K562 (cell line): ENCODE measurements at regions not wholly inside any gene's neighbourhood (a gene's known extent, or its start where the extent isn't known, plus 50 kb on each side); places are given as distances from the start of the nearest gene placed in this dataset.

Experiments
- ATAC-seq: fragments of 200-7000 bp; cut with Tn5 transposase; 3 replicates; pipeline ENCODE4 v1.9.1; 2020; ENCODE audit warnings: moderate library complexity
- BruUV-seq: library from RNA; stranded (reverse); fragments of 400-500 nt; replicated peaks from 2 replicates; lab custom pipeline; 2021; lab: Mats Ljungman, UMichigan
- CTCF ChIA-PET: fragments of 300-600 bp; formaldehyde crosslinking; extraction: SDS; loops from one replicate; lab custom pipeline; 2021; ENCODE audit warnings: low intra/inter-chr PET ratio; lab: Yijun Ruan, JAX
- POLR2A ChIA-PET: fragments of 300-600, 350-650 bp; sonication (Branson Sonifier 250); formaldehyde crosslinking; extraction: SDS; loops from one replicate; lab custom pipeline; 2021; ENCODE audit warnings: antibody characterized with exemption, inconsistent platforms; lab: Yijun Ruan, JAX
- DNase-seq, 4 experiments: peaks; one replicate each; pipeline versions ENCODE4 v3.0.0 to v3.0.0-alpha.2; 2011 to 2018; ENCODE audit warnings: low spot score in 3 of 4, mixed read lengths in 3 of 4; ENCODE audit errors: extremely low read depth in 1 of 4
- FAIRE-seq: peaks from 2 replicates; lab custom pipeline; 2011; peaks lifted over from hg19 to GRCh38; lab: Jason Lieb, UNC
- H2AFZ ChIP-seq: 2 replicates; pipeline ENCODE4 v1.6.0; 2011; ENCODE audit warnings: low read depth, low read length, control low read depth, inconsistent platforms
- H3K27ac ChIP-seq: fragments of 200-600 bp; 3 replicates; pipeline ENCODE4 v1.8.0; 2011; ENCODE audit warnings: low read depth, mild to moderate bottlenecking, control low read depth, inconsistent platforms, low read length, moderate library complexity, mixed read lengths; ENCODE audit errors: extremely low read depth
- H3K27me3 ChIP-seq, 2 experiments: fragments of 300-600 bp in 1 of 2; 2 replicates in 1 of 2; 3 replicates in 1 of 2; pipeline versions ENCODE4 v1.6.0 to v1.8.0; 2011; ENCODE audit warnings: inconsistent platforms in 2 of 2, low read length in 2 of 2, mild to moderate bottlenecking in 1 of 2, mixed read lengths in 1 of 2, moderate library complexity in 1 of 2; ENCODE audit not compliant: control insufficient read depth in 2 of 2, insufficient read depth in 2 of 2
- H3K36me3 ChIP-seq: fragments of 300-600 bp; 3 replicates; pipeline ENCODE4 v1.8.0; 2011; ENCODE audit warnings: mild to moderate bottlenecking, low read length, inconsistent platforms; ENCODE audit not compliant: control insufficient read depth, insufficient read depth
- H3K4me1 ChIP-seq, 2 experiments: fragments of 200-600 bp in 1 of 2; replicated peaks in 1 of 2; 2 replicates in 1 of 2; 3 replicates in 1 of 2; pipeline versions ENCODE4 v1.5.1 to v1.8.0; 2011; ENCODE audit warnings: inconsistent platforms in 2 of 2, low read length in 2 of 2, mild to moderate bottlenecking in 1 of 2, mixed read lengths in 1 of 2, moderate library complexity in 1 of 2; ENCODE audit not compliant: control insufficient read depth in 2 of 2, insufficient read depth in 2 of 2
- H3K4me2 ChIP-seq: 2 replicates; pipeline ENCODE4 v1.6.1; 2011; ENCODE audit warnings: low read length, control low read depth, inconsistent platforms, mixed read lengths; ENCODE audit not compliant: insufficient read depth
- H3K4me3 ChIP-seq: fragments of 200-600 bp; sonication (generic), shearing (Covaris generic); 2 replicates; pipeline ENCODE4 v1.5.1; 2016; ENCODE audit warnings: control low read depth, inconsistent platforms
- H3K79me2 ChIP-seq: fragments of 200-600 bp; 3 replicates; pipeline ENCODE4 v1.8.0; 2011; ENCODE audit warnings: low read length, inconsistent platforms; ENCODE audit not compliant: control insufficient read depth, insufficient read depth
- H3K9ac ChIP-seq, 2 experiments: 2 replicates each; pipeline versions ENCODE4 v1.6.0 to v1.6.1; 2011; ENCODE audit warnings: low read depth in 2 of 2, low read length in 2 of 2, control low read depth in 1 of 2, inconsistent platforms in 1 of 2, mild to moderate bottlenecking in 1 of 2, mixed read lengths in 1 of 2; ENCODE audit not compliant: insufficient read depth in 1 of 2
- H3K9me1 ChIP-seq: one replicate; pipeline ENCODE4 v1.6.0; 2011; ENCODE audit warnings: inconsistent platforms, mild to moderate bottlenecking, low read length, moderate library complexity; ENCODE audit not compliant: control insufficient read depth, insufficient read depth
- H3K9me3 ChIP-seq: replicated peaks from 2 replicates; pipeline ENCODE4 v1.5.1; 2011; ENCODE audit warnings: low read depth, low read length, inconsistent platforms; ENCODE audit not compliant: control insufficient read depth, insufficient read depth
- H4K20me1 ChIP-seq: replicated peaks from 2 replicates; pipeline ENCODE4 v1.6.1; 2011; ENCODE audit warnings: low read length, inconsistent platforms, mixed read lengths; ENCODE audit not compliant: control insufficient read depth, insufficient read depth
- CTBP1 ChIP-seq: fragments of 450-650 bp; IDR thresholded peaks from 2 replicates; pipeline ENCODE4 v1.6.1; 2016; ENCODE audit warnings: borderline replicate concordance
- FOSL1 ChIP-seq: fragments of 200-800 bp; sonication (Bioruptor generic); conservative IDR thresholded peaks from 2 replicates; pipeline ENCODE4 v1.6.1; 2016; ENCODE audit warnings: missing genetic modification characterization, missing compliant biosample characterization
- FOXJ2 ChIP-seq: fragments of 200-800 bp; sonication (Bioruptor generic); IDR thresholded peaks from 2 replicates; pipeline ENCODE4 v1.6.1; 2016; ENCODE audit warnings: missing genetic modification characterization, missing compliant biosample characterization
- HMBOX1 ChIP-seq: sonication (generic); IDR thresholded peaks from 2 replicates; pipeline ENCODE4 v1.6.1; 2016
- NR0B1 ChIP-seq: fragments of 450-650 bp; IDR thresholded peaks from one replicate; pipeline ENCODE4 v1.6.1; 2018; ENCODE audit warnings: mild to moderate bottlenecking, moderate library complexity; ENCODE audit not compliant: partially characterized antibody
- RBM17 ChIP-seq: fragments of 200-400 bp; formaldehyde crosslinking; IDR thresholded peaks from 2 replicates; pipeline ENCODE4 v1.6.1; 2017; ENCODE audit warnings: low read depth, mild to moderate bottlenecking, low read length, borderline replicate concordance
- SMARCA4 ChIP-seq: fragments of 450-650 bp; IDR thresholded peaks from 2 replicates; pipeline ENCODE4 v1.6.1; 2016
- ZHX1 ChIP-seq: fragments of 150-350 bp; conservative IDR thresholded peaks from 2 replicates; pipeline ENCODE4 v1.6.1; 2014; ENCODE audit warnings: low read length
- ZNF717 ChIP-seq: fragments of 250-450 bp; sonication (Bioruptor Pico); IDR thresholded peaks from 2 replicates; pipeline ENCODE4 v1.5.0; 2021
- ZSCAN32 ChIP-seq: fragments of 450-650 bp; formaldehyde crosslinking; IDR thresholded peaks from 2 replicates; pipeline ENCODE4 v1.4.0; 2020; ENCODE audit warnings: mild to moderate bottlenecking, moderate library complexity
- in situ Hi-C: fragments of 300-500 bp; cut with MboI; formaldehyde crosslinking; loops from 4 replicates; pipeline ENCODE4 v1.15.0; 2018; ENCODE audit warnings: inconsistent platforms, mixed read lengths
- intact Hi-C: fragments of 100-400 bp; cut with micrococcal nuclease; formaldehyde crosslinking; loops from 2 replicates; pipeline ENCODE4 v1.14.2; 2022
- TF ChIP-seq, protein P1 (sequence below): fragments of 450-650 bp; IDR thresholded peaks from 2 replicates; pipeline ENCODE4 v1.6.1; 2016; ENCODE audit warnings: borderline replicate concordance

DNA sequence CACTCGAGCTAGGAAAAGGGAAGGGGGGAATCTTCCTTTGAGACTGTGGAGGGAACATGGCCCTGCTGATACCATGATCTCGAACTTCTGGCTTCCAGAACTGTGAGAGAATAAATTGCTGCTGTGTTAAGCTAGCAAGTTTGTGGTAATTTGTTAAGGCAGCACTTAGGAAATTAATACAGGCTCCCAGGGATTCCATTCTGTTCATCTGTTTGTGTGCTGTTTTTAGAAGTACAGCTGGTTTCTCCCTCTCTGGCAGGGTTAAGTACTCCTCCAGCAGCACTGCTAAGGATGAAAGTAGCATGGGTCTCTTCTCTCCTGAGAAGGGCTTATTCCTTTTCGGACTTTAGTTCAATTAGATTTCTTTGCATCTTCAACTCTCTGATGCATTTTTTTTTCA is 268.3 kb downstream of the HHIPL2 start (continued):
- TF ChIP-seq, protein P1, sequence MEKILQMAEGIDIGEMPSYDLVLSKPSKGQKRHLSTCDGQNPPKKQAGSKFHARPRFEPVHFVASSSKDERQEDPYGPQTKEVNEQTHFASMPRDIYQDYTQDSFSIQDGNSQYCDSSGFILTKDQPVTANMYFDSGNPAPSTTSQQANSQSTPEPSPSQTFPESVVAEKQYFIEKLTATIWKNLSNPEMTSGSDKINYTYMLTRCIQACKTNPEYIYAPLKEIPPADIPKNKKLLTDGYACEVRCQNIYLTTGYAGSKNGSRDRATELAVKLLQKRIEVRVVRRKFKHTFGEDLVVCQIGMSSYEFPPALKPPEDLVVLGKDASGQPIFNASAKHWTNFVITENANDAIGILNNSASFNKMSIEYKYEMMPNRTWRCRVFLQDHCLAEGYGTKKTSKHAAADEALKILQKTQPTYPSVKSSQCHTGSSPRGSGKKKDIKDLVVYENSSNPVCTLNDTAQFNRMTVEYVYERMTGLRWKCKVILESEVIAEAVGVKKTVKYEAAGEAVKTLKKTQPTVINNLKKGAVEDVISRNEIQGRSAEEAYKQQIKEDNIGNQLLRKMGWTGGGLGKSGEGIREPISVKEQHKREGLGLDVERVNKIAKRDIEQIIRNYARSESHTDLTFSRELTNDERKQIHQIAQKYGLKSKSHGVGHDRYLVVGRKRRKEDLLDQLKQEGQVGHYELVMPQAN: no peak
- TF ChIP-seq ZHX1 (no peak), RBM17 (no peak), HMBOX1 (no peak), SMARCA4 (no peak), ZSCAN32 (CRISPR knock-in tag) (no peak)

DNA sequence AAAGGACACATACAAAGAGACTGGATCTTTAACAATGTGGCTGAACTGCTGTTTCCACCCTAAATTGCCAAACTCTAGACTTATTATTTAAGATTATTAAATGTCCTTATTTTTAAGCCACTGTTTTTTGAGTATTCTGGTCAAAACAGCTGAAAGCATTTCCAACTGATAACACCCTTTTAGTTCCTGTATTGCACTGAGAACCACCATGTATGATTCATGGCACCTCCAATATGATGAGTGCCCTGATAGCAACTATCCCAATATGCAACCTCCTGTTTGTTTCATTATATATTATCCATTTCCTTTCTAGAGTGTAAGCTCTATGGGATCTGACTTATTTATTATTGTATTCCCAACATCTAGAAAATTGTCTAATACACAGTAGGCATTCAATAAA is 269.4 kb downstream of the HHIPL2 start:
- no peak overlapping the region for H3K4me2 ChIP-seq
- H3K9me1 ChIP-seq: no peaks in the 10 kb centered on the region
- intact Hi-C loops (no loop called here), in situ Hi-C loops (no loop called here)
- H3K9ac ChIP-seq: no peak overlapping the region
- no TSS peak for BruUV-seq
- no peak overlapping the region for H3K27ac ChIP-seq
- no peaks in the 10 kb centered on the region for H3K79me2 ChIP-seq
- H3K4me1 ChIP-seq: no peaks in the 10 kb centered on the region
- no peak for FAIRE-seq
- no peak for DNase-seq
- no peak overlapping the region for H3K4me3 ChIP-seq
- TF ChIP-seq CTBP1 (no peak), ZNF717 (no peak), NR0B1 (no peak), FOXJ2 (tag) (no peak), FOSL1 (peak; percentile 59; the same call in 1 of the 2 replicates)
- TF ChIP-seq, all 486 proteins: peak for 1
- H3K27me3 ChIP-seq: no peaks in the 10 kb centered on the region
- H3K9me3 ChIP-seq: no peaks in the 10 kb centered on the region; the same call in 1 of the 2 replicates
- H4K20me1 ChIP-seq: no peaks in the 10 kb centered on the region
- no peak overlapping the region for H2AFZ ChIP-seq
- CTCF ChIA-PET: no interaction called here
- POLR2A ChIA-PET: no interaction called here
- H3K36me3 ChIP-seq: no peaks in the 10 kb centered on the region
- no peak for ATAC-seq
